ENCODE measurements at regions not wholly inside any gene's neighbourhood (a gene's known extent, or its start where the extent isn't known, plus 50 kb on each side); places are given as distances from the start of the nearest gene placed in this dataset.

- H3K4me1 ChIP-seq (replicated peaks in 1 of 2; ENCODE audit: control insufficient read depth in 2 of 2, insufficient read depth in 2 of 2, low read length in 2 of 2) = peaks cover 0 to 20% of the 10 kb centered on the region in 2 experiments; a peak in 2 of 5 replicates
- POLR2A ChIA-PET = interaction anchor here (0.8 kb wide), 1 partner anchor 12 kb away, joined by 4 read pairs; no protein-coding TSS in a partner anchor
- no peaks in the 10 kb centered on the region for H3K9me1 ChIP-seq (ENCODE audit: control insufficient read depth, insufficient read depth, low read length)
- 41% methylated on average over 15 of the region's 20 CpGs for WGBS (ENCODE audit: insufficient coverage, low coverage, missing lambda C conversion rate)
- no TSS peak for BruUV-seq (replicated peaks)
- no peak overlapping the region for H3K4me3 ChIP-seq
- H3K9ac ChIP-seq (ENCODE audit: insufficient read depth in 1 of 2, low read depth in 2 of 2, low read length in 2 of 2) = peak overlapping the region in 1 of 2 experiments; percentile 82; a peak in 1 of 4 replicates
- TF ChIP-seq NR2F6 (CRISPR knock-in tag; IDR thresholded peaks at IDR 0.05) = no peak
- no peak for TF ChIP-seq ZNF133 (CRISPR knock-in tag; IDR thresholded peaks at IDR 0.05)
- TF ChIP-seq, protein P1, sequence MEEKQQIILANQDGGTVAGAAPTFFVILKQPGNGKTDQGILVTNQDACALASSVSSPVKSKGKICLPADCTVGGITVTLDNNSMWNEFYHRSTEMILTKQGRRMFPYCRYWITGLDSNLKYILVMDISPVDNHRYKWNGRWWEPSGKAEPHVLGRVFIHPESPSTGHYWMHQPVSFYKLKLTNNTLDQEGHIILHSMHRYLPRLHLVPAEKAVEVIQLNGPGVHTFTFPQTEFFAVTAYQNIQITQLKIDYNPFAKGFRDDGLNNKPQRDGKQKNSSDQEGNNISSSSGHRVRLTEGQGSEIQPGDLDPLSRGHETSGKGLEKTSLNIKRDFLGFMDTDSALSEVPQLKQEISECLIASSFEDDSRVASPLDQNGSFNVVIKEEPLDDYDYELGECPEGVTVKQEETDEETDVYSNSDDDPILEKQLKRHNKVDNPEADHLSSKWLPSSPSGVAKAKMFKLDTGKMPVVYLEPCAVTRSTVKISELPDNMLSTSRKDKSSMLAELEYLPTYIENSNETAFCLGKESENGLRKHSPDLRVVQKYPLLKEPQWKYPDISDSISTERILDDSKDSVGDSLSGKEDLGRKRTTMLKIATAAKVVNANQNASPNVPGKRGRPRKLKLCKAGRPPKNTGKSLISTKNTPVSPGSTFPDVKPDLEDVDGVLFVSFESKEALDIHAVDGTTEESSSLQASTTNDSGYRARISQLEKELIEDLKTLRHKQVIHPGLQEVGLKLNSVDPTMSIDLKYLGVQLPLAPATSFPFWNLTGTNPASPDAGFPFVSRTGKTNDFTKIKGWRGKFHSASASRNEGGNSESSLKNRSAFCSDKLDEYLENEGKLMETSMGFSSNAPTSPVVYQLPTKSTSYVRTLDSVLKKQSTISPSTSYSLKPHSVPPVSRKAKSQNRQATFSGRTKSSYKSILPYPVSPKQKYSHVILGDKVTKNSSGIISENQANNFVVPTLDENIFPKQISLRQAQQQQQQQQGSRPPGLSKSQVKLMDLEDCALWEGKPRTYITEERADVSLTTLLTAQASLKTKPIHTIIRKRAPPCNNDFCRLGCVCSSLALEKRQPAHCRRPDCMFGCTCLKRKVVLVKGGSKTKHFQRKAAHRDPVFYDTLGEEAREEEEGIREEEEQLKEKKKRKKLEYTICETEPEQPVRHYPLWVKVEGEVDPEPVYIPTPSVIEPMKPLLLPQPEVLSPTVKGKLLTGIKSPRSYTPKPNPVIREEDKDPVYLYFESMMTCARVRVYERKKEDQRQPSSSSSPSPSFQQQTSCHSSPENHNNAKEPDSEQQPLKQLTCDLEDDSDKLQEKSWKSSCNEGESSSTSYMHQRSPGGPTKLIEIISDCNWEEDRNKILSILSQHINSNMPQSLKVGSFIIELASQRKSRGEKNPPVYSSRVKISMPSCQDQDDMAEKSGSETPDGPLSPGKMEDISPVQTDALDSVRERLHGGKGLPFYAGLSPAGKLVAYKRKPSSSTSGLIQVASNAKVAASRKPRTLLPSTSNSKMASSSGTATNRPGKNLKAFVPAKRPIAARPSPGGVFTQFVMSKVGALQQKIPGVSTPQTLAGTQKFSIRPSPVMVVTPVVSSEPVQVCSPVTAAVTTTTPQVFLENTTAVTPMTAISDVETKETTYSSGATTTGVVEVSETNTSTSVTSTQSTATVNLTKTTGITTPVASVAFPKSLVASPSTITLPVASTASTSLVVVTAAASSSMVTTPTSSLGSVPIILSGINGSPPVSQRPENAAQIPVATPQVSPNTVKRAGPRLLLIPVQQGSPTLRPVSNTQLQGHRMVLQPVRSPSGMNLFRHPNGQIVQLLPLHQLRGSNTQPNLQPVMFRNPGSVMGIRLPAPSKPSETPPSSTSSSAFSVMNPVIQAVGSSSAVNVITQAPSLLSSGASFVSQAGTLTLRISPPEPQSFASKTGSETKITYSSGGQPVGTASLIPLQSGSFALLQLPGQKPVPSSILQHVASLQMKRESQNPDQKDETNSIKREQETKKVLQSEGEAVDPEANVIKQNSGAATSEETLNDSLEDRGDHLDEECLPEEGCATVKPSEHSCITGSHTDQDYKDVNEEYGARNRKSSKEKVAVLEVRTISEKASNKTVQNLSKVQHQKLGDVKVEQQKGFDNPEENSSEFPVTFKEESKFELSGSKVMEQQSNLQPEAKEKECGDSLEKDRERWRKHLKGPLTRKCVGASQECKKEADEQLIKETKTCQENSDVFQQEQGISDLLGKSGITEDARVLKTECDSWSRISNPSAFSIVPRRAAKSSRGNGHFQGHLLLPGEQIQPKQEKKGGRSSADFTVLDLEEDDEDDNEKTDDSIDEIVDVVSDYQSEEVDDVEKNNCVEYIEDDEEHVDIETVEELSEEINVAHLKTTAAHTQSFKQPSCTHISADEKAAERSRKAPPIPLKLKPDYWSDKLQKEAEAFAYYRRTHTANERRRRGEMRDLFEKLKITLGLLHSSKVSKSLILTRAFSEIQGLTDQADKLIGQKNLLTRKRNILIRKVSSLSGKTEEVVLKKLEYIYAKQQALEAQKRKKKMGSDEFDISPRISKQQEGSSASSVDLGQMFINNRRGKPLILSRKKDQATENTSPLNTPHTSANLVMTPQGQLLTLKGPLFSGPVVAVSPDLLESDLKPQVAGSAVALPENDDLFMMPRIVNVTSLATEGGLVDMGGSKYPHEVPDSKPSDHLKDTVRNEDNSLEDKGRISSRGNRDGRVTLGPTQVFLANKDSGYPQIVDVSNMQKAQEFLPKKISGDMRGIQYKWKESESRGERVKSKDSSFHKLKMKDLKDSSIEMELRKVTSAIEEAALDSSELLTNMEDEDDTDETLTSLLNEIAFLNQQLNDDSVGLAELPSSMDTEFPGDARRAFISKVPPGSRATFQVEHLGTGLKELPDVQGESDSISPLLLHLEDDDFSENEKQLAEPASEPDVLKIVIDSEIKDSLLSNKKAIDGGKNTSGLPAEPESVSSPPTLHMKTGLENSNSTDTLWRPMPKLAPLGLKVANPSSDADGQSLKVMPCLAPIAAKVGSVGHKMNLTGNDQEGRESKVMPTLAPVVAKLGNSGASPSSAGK (IDR thresholded peaks at IDR 0.05) = no peak
- TF ChIP-seq ZNF24 (IDR thresholded peaks at IDR 0.05) = peak; percentile 56; the same call in 1 of the 2 replicates
- TF ChIP-seq E2F3 (CRISPR knock-in tag; IDR thresholded peaks at IDR 0.05) = no peak
- TF ChIP-seq BACH1 (tag; IDR thresholded peaks at IDR 0.05) = no peak
- no peak for TF ChIP-seq ZFPM2 (CRISPR knock-in tag; IDR thresholded peaks at IDR 0.05)
- peak; percentile 22; the same call in 1 of the 2 replicates for TF ChIP-seq ESRRA (IDR thresholded peaks at IDR 0.05; ENCODE audit: borderline replicate concordance, low read depth)
- H4K20me1 ChIP-seq (replicated peaks; ENCODE audit: control insufficient read depth, insufficient read depth, low read length) = no peaks in the 10 kb centered on the region
- no peak overlapping the region for H2AFZ ChIP-seq (ENCODE audit: low read depth, low read length)
- peaks cover 0 to 18% of the 10 kb centered on the region in 2 experiments; a peak in 3 of 5 replicates for H3K27me3 ChIP-seq (ENCODE audit: control insufficient read depth in 2 of 2, insufficient read depth in 2 of 2, low read length in 2 of 2)
- no peak overlapping the region for H3K4me2 ChIP-seq (ENCODE audit: insufficient read depth, low read length)
- H3K36me3 ChIP-seq (ENCODE audit: control insufficient read depth, insufficient read depth, low read length) = no peaks in the 10 kb centered on the region
- in situ Hi-C loops (cut with MboI) (no loop called here), intact Hi-C loops (cut with micrococcal nuclease) (loop anchor here (5.0 to 10.0 kb wide), 2 partner anchors 135 to 142 kb away; no protein-coding TSS in a partner anchor)
- H3K27ac ChIP-seq (ENCODE audit: extremely low read depth, low read depth, low read length) = no peak overlapping the region
- FAIRE-seq = peak; percentile 74
- CTCF ChIA-PET (ENCODE audit: low intra/inter-chr PET ratio) = interaction anchor here (1.1 kb wide), 1 partner anchor 136 kb away, joined by 4 read pairs; no protein-coding TSS in a partner anchor
- H3K9me3 ChIP-seq (replicated peaks; ENCODE audit: control insufficient read depth, insufficient read depth, low read depth, low read length) = no peaks in the 10 kb centered on the region
- peak; percentile 37 for ATAC-seq
- H3K79me2 ChIP-seq (ENCODE audit: control insufficient read depth, insufficient read depth, low read length) = no peaks in the 10 kb centered on the region
- DNase-seq (ENCODE audit: extremely low read depth in 1 of 4, low spot score in 3 of 4) = peak in 2 of 4 experiments; percentile 3 to 5
Observed at GRCh38 chr9:93826905-93827544, 128.1 kb downstream of the BARX1 start.
